ENCODE measurements at regions not wholly inside any gene's neighbourhood (a gene's known extent, or its start where the extent isn't known, plus 50 kb on each side); places are given as distances from the start of the nearest gene placed in this dataset.

GRCh38 chr7:124996778-124997177 is 67.2 kb upstream of the POT1 start:
- whole genome bisulfite sequencing, 4 donors: 66 to 84% (median 78%) methylated on average over 4 of the region's 4 CpGs
- intact Hi-C loops (cut with DNase I): no loop called here

GRCh38 chr7:124992851-124993562 is 63.4 kb upstream of the POT1 start:
- Histone ChIP-seq H3K4me1 (replicated peaks in 1 of 2) (peaks cover 0 to 3% of the 10 kb centered on the region in 2 donors), H3K27ac (peak overlapping the region in 4 of 5 donors; percentile 47 to 74 (median 67)), H3K4me3 (peak overlapping the region in 1 of 4 donors; percentile 49), H3K9me3 (replicated peaks in 1 of 3) (no peaks in the 10 kb centered on the region), H3K27me3 (no peaks in the 10 kb centered on the region), H3K36me3 (replicated peaks in 1 of 2) (no peaks in the 10 kb centered on the region)
- TF ChIP-seq POLR2A (IDR thresholded peaks at IDR 0.05): no peak
- TF ChIP-seq CTCF (IDR thresholded peaks at IDR 0.05): no peak
- peak; percentile 31 to 84 (median 74) for DNase-seq
- WGBS, 4 donors: 62 to 76% (median 66%) methylated on average over 4 of the region's 4 CpGs
- intact Hi-C loops (cut with DNase I): no loop called here

More at GRCh38 chr7:124996778-124997177, 67.2 kb upstream of the POT1 start:
- TF ChIP-seq POLR2A (IDR thresholded peaks at IDR 0.05): no peak
- TF ChIP-seq CTCF (IDR thresholded peaks at IDR 0.05): no peak
- Histone ChIP-seq H3K4me1 (replicated peaks in 1 of 2) (peaks cover 0 to 3% of the 10 kb centered on the region in 2 donors), H3K9me3 (replicated peaks in 1 of 3) (peaks cover 0 to 11% (median 0%) of the 10 kb centered on the region in 3 donors), H3K27ac (no peak overlapping the region), H3K36me3 (replicated peaks in 1 of 2) (no peaks in the 10 kb centered on the region), H3K4me3 (no peak overlapping the region), H3K27me3 (no peaks in the 10 kb centered on the region)
- no peak for DNase-seq

GRCh38 chr7:124989911-124990310 is 60.3 kb upstream of the POT1 start:
- intact Hi-C loops (cut with DNase I): no loop called here

More at GRCh38 chr7:124989911-124990310, 60.3 kb upstream of the POT1 start:
- DNase-seq: no peak
- H3K4me3 ChIP-seq: no peak overlapping the region
- no peaks in the 10 kb centered on the region for H3K27me3 ChIP-seq
- H3K27ac ChIP-seq: no peak overlapping the region
- H3K9me3 ChIP-seq (replicated peaks in 1 of 3): no peaks in the 10 kb centered on the region
- no peak for TF ChIP-seq POLR2A (IDR thresholded peaks at IDR 0.05)
- TF ChIP-seq CTCF (IDR thresholded peaks at IDR 0.05): no peak
- H3K36me3 ChIP-seq (replicated peaks in 1 of 2): no peaks in the 10 kb centered on the region
- H3K4me1 ChIP-seq (replicated peaks in 1 of 2): peaks cover 0 to 3% of the 10 kb centered on the region in 2 donors
- WGBS, 4 donors: 86 to 95% (median 91%) methylated on average over 1 of the region's 1 CpG

Data from adrenal gland (tissue), 9 donors.